ENCODE measurements at regions not wholly inside any gene's neighbourhood (a gene's known extent, or its start where the extent isn't known, plus 50 kb on each side); places are given as distances from the start of the nearest gene placed in this dataset.

- TF ChIP-seq POLR2A (IDR thresholded peaks at IDR 0.05), result no peak
- no peak for TF ChIP-seq CTCF (IDR thresholded peaks at IDR 0.05)
Observed at GRCh38 chr12:88431246-88431645, 149.0 kb downstream of the KITLG start.
